CD14-positive monocyte (primary cell): ENCODE measurements at regions not wholly inside any gene's neighbourhood (a gene's known extent, or its start where the extent isn't known, plus 50 kb on each side); places are given as distances from the start of the nearest gene placed in this dataset.

Experiments
- DNase-seq, 3 donors: peaks; one replicate each; pipeline ENCODE4 v3.0.0-alpha.2; 2011 to 2022
- H2AFZ ChIP-seq: 2 replicates; pipeline ENCODE4 v1.6.0; 2012; ENCODE audit warnings: mild to moderate bottlenecking, low read depth, low read length, inconsistent platforms; ENCODE audit not compliant: insufficient read depth, poor library complexity, severe bottlenecking
- H3K27ac ChIP-seq, 2 donors: 1 replicate in 1 of 2; 2 replicates in 1 of 2; pipeline ENCODE4 v1.5.1; 2012 to 2013; ENCODE audit warnings: low read length in 2 of 2, control low read depth in 1 of 2, inconsistent platforms in 1 of 2, low read depth in 1 of 2, mild to moderate bottlenecking in 1 of 2
- H3K27me3 ChIP-seq, 2 donors: one replicate each; pipeline versions ENCODE4 v1.6.0 to v1.6.1; 2011 to 2013; ENCODE audit warnings: low read length in 2 of 2; ENCODE audit not compliant: control insufficient read depth in 2 of 2, insufficient read depth in 2 of 2
- H3K36me3 ChIP-seq, 2 donors: replicated peaks in 1 of 2; 1 replicate in 1 of 2; 2 replicates in 1 of 2; pipeline versions ENCODE4 v1.5.1 to v1.6.1; 2012 to 2013; ENCODE audit warnings: low read length in 2 of 2, control low read depth in 1 of 2, inconsistent platforms in 1 of 2, mild to moderate bottlenecking in 1 of 2; ENCODE audit not compliant: insufficient read depth in 2 of 2, control insufficient read depth in 1 of 2
- H3K4me1 ChIP-seq, 2 donors: 1 replicate in 1 of 2; 2 replicates in 1 of 2; pipeline versions ENCODE4 v1.5.1 to v1.6.1; 2012 to 2013; ENCODE audit warnings: low read length in 2 of 2, control low read depth in 1 of 2, inconsistent platforms in 1 of 2, mild to moderate bottlenecking in 1 of 2, moderate library complexity in 1 of 2; ENCODE audit not compliant: insufficient read depth in 2 of 2, control insufficient read depth in 1 of 2
- H3K4me2 ChIP-seq: replicated peaks from 2 replicates; pipeline ENCODE3; 2012; ENCODE audit warnings: low read length, moderate library complexity, mild to moderate bottlenecking; ENCODE audit not compliant: poor library complexity, severe bottlenecking; ENCODE audit errors: extremely low read depth
- H3K4me3 ChIP-seq, 3 experiments: fragments of 200-600 bp in 1 of 3; sonication (generic) in 1 of 3; replicated peaks in 1 of 3; 1 replicate in 2 of 3; 2 replicates in 1 of 3; pipeline ENCODE4 v1.5.1; 2011 to 2013; ENCODE audit warnings: low read length in 3 of 3, mild to moderate bottlenecking in 3 of 3, control low read depth in 2 of 3, low read depth in 2 of 3, inconsistent platforms in 1 of 3, moderate library complexity in 1 of 3
- H3K79me2 ChIP-seq: 2 replicates; pipeline ENCODE4 v1.6.0; 2012; ENCODE audit warnings: mild to moderate bottlenecking, control low read depth, inconsistent platforms, low read length, moderate library complexity; ENCODE audit not compliant: insufficient read depth
- H3K9ac ChIP-seq: 2 replicates; pipeline ENCODE4 v1.6.0; 2017; ENCODE audit warnings: low read length, mild to moderate bottlenecking; ENCODE audit not compliant: insufficient read depth, poor library complexity, severe bottlenecking
- H3K9me3 ChIP-seq, 2 donors: replicated peaks in 1 of 2; 1 replicate in 1 of 2; 2 replicates in 1 of 2; pipeline versions ENCODE4 v1.5.1 to v1.6.1; 2012 to 2013; ENCODE audit warnings: low read length in 2 of 2, control low read depth in 1 of 2; ENCODE audit not compliant: control insufficient read depth in 1 of 2, insufficient read depth in 1 of 2
- H4K20me1 ChIP-seq: 2 replicates; pipeline ENCODE4 v1.6.0; 2012; ENCODE audit warnings: mild to moderate bottlenecking, low read length, control low read depth, moderate library complexity; ENCODE audit not compliant: insufficient read depth
- H3K27ac Mint-ChIP-seq, 7 donors: one replicate each; pipeline ENCODE4 v1.8.0; 2020; ENCODE audit warnings: mild to moderate bottlenecking in 7 of 7, mixed read lengths in 7 of 7, moderate library complexity in 6 of 7, inconsistent platforms in 2 of 7
- H3K27me3 Mint-ChIP-seq, 3 donors: one replicate each; pipeline ENCODE4 v1.8.0; 2021 to 2022; ENCODE audit warnings: low read depth in 3 of 3, mild to moderate bottlenecking in 3 of 3, mixed read lengths in 3 of 3, moderate library complexity in 3 of 3, inconsistent platforms in 1 of 3
- H3K36me3 Mint-ChIP-seq, 2 donors: one replicate each; pipeline ENCODE4 v1.8.0; 2020; ENCODE audit warnings: mixed read lengths in 2 of 2, inconsistent platforms in 1 of 2, mild to moderate bottlenecking in 1 of 2
- H3K4me1 Mint-ChIP-seq: one replicate; pipeline ENCODE4 v1.8.0; 2020; ENCODE audit warnings: mild to moderate bottlenecking, mixed read lengths
- H3K4me3 Mint-ChIP-seq, 2 donors: one replicate each; pipeline ENCODE4 v1.8.0; 2020; ENCODE audit warnings: mild to moderate bottlenecking in 2 of 2, mixed read lengths in 2 of 2, moderate library complexity in 1 of 2
- H3K9me3 Mint-ChIP-seq, 7 donors: one replicate each; pipeline ENCODE4 v1.8.0; 2020 to 2022; ENCODE audit warnings: mixed read lengths in 7 of 7, mild to moderate bottlenecking in 6 of 7, moderate library complexity in 6 of 7, inconsistent platforms in 2 of 7
- WGBS: methylation state at CpG from one replicate; pipeline ENCODE4 v1.1.5; 2013; ENCODE audit warnings: missing lambda C conversion rate; ENCODE audit not compliant: insufficient coverage; 5-methylcytosine and 5-hydroxymethylcytosine counted together
- intact Hi-C, 2 donors: fragments of 100-400 bp; cut with micrococcal nuclease; formaldehyde crosslinking; loops; one replicate each; pipeline versions ENCODE4 v1.15.0 to v1.15.1; 2023
- TF ChIP-seq, protein P1 (sequence below): fragments of 200-600 bp; IDR thresholded peaks from one replicate; pipeline ENCODE4 v1.8.0; 2022; ENCODE audit warnings: antibody characterized with exemption, mild to moderate bottlenecking

DNA sequence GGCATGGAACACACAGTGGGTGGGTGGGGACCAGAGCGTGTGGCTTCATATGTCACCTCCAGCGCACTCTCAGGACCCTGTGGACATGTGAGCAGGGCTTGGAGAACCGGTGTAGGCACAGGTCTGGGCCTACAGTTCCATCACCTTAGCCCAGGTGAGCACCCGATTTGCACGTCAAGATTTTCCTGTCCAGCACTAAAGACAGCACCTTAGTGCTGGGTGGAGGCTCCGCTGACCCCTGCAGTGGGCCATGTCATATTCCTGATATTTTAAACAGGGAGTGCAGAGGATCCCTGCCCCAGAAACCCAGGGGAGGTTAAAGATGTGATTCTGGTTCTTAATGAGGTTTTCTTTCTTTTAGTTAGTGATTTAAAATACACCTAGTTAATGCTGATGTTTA is 356.0 kb upstream of the IRX4 start:
- TF ChIP-seq, protein P1, sequence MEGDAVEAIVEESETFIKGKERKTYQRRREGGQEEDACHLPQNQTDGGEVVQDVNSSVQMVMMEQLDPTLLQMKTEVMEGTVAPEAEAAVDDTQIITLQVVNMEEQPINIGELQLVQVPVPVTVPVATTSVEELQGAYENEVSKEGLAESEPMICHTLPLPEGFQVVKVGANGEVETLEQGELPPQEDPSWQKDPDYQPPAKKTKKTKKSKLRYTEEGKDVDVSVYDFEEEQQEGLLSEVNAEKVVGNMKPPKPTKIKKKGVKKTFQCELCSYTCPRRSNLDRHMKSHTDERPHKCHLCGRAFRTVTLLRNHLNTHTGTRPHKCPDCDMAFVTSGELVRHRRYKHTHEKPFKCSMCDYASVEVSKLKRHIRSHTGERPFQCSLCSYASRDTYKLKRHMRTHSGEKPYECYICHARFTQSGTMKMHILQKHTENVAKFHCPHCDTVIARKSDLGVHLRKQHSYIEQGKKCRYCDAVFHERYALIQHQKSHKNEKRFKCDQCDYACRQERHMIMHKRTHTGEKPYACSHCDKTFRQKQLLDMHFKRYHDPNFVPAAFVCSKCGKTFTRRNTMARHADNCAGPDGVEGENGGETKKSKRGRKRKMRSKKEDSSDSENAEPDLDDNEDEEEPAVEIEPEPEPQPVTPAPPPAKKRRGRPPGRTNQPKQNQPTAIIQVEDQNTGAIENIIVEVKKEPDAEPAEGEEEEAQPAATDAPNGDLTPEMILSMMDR, result no peak
- H2AFZ ChIP-seq, result no peak overlapping the region
- WGBS, result 94% methylated on average over 3 of the region's 6 CpGs
- Mint-ChIP-seq H3K4me3 (no peak overlapping the region), H3K4me1 (no peaks in the 10 kb centered on the region), H3K9me3 (peaks cover 0 to 15% (median 10%) of the 10 kb centered on the region in 7 donors), H3K27me3 (peaks cover 0 to 6% (median 2%) of the 10 kb centered on the region in 3 donors), H3K36me3 (no peaks in the 10 kb centered on the region), H3K27ac (no peak overlapping the region)
- H3K27me3 ChIP-seq, result no peaks in the 10 kb centered on the region
- H3K4me3 ChIP-seq, result no peak overlapping the region
- H3K9ac ChIP-seq, result no peak overlapping the region
- no peak overlapping the region for H3K4me2 ChIP-seq
- DNase-seq, result no peak
- H4K20me1 ChIP-seq, result no peaks in the 10 kb centered on the region
- H3K4me1 ChIP-seq, result no peaks in the 10 kb centered on the region
- intact Hi-C loops, result no loop called here
- H3K36me3 ChIP-seq, result no peaks in the 10 kb centered on the region
- H3K27ac ChIP-seq, result no peak overlapping the region
- H3K79me2 ChIP-seq, result no peaks in the 10 kb centered on the region
- H3K9me3 ChIP-seq, result peaks cover 4 to 6% of the 10 kb centered on the region in 2 donors

DNA sequence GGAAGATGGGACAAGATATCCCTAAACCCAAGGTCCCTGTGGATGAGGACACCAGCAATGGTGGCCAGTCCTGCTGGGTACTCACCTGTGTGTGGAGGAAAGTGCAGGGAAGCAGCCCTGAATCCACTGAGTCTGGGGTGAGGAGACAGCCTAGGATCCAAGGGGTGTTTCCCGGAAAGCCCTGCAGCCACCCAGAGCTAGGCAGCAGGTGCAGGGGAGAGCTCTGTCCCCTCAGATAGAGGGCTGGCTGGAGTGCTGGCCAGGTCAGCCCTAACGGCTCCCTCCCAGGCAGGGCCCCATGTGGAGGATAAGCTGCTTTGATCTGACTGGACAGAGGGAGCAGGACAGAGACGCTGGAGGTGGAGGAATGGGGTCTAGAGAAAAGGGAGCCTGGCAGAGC is 344.7 kb upstream of the IRX4 start:
- 44% methylated on average over 3 of the region's 3 CpGs for WGBS
- TF ChIP-seq, protein P1, result no peak

More for the DNA sequence above, 344.7 kb upstream of the IRX4 start:
- H3K9me3 ChIP-seq, result no peaks in the 10 kb centered on the region
- H3K4me1 ChIP-seq, result no peaks in the 10 kb centered on the region
- no peak for DNase-seq
- H3K4me3 Mint-ChIP-seq, result no peak overlapping the region
- no peak overlapping the region for H3K4me2 ChIP-seq
- no peak overlapping the region for H2AFZ ChIP-seq
- no peaks in the 10 kb centered on the region for H4K20me1 ChIP-seq
- no peak overlapping the region for H3K27ac ChIP-seq
- intact Hi-C loops, result no loop called here
- no peaks in the 10 kb centered on the region for H3K27me3 ChIP-seq
- peaks cover 0 to 3% (median under 1%) of the 10 kb centered on the region in 7 donors for H3K9me3 Mint-ChIP-seq
- no peaks in the 10 kb centered on the region for H3K79me2 ChIP-seq
- H3K9ac ChIP-seq, result no peak overlapping the region
- H3K4me1 Mint-ChIP-seq, result no peaks in the 10 kb centered on the region
- peaks cover 2 to 8% (median 7%) of the 10 kb centered on the region in 3 donors for H3K27me3 Mint-ChIP-seq
- H3K27ac Mint-ChIP-seq, result no peak overlapping the region
- no peak overlapping the region for H3K4me3 ChIP-seq
- H3K36me3 Mint-ChIP-seq, result no peaks in the 10 kb centered on the region
- H3K36me3 ChIP-seq, result no peaks in the 10 kb centered on the region
